ENCODE measurements at regions not wholly inside any gene's neighbourhood (a gene's known extent, or its start where the extent isn't known, plus 50 kb on each side); places are given as distances from the start of the nearest gene placed in this dataset.
"Not testable (repeated sequence)": the region's sequence is repeated elsewhere in the genome, so short reads cannot be mapped to it uniquely, and the experiment has no call there.

DNA sequence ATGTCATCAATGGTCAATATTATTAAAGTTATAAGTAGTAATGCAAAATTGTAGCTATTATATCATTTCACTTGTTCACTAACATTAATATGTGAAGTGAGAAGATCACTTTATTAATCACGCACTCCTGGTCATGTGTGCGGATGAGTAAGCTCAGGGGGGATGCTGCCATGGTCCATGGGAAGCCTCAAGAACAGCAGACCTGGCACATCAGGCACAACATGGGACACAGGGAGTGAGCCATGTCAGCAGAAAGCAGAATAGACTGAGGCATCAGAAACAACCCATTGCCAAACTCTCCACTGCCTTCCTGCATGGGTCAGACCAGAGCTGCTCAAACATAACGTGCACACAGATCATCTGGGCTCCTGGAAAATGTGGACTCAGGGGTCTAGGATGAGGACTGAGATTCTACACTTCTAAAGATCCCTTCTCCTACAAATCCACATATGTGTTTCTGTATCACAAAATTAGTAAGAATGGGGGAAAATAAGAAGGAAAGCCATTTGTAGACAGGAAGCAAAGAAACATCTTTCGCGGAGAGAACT lies 63.8 kb upstream of the VPREB1 start:
- Mint-ChIP-seq H3K27me3 (ENCODE audit: unreplicated experiment) (peaks cover 62% of the 10 kb centered on the region), H3K9me3 (ENCODE audit: unreplicated experiment) (no peaks in the 10 kb centered on the region), H3K4me3 (ENCODE audit: unreplicated experiment) (no peak overlapping the region), H3K4me1 (ENCODE audit: unreplicated experiment) (no peaks in the 10 kb centered on the region), H3K27ac (ENCODE audit: unreplicated experiment) (no peak overlapping the region), H3K36me3 (ENCODE audit: unreplicated experiment) (no peaks in the 10 kb centered on the region)
- TF ChIP-seq, protein P1, sequence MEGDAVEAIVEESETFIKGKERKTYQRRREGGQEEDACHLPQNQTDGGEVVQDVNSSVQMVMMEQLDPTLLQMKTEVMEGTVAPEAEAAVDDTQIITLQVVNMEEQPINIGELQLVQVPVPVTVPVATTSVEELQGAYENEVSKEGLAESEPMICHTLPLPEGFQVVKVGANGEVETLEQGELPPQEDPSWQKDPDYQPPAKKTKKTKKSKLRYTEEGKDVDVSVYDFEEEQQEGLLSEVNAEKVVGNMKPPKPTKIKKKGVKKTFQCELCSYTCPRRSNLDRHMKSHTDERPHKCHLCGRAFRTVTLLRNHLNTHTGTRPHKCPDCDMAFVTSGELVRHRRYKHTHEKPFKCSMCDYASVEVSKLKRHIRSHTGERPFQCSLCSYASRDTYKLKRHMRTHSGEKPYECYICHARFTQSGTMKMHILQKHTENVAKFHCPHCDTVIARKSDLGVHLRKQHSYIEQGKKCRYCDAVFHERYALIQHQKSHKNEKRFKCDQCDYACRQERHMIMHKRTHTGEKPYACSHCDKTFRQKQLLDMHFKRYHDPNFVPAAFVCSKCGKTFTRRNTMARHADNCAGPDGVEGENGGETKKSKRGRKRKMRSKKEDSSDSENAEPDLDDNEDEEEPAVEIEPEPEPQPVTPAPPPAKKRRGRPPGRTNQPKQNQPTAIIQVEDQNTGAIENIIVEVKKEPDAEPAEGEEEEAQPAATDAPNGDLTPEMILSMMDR (IDR thresholded peaks at IDR 0.05): no peak
- DNase-seq (ENCODE audit: extremely low spot score, unreplicated experiment): no peak

DNA sequence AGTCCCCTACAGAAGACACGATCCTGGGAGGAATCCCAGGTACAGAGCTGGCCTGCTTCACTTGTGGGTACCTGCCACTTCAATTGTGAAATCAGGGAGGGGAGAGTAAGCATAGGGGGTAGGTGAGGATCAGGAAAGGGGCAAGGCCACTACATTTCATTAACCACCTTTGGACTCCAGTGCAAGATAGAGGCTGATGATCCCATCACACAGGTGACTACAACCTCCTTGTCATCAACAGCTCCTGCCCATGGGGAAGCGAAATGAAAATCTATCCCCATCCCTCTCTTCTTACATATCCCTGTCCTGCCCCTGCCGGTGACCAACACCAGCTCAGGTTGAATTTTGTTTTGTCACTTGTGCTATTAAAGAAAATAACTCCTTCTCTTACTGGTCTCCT lies 64.7 kb upstream of the VPREB1 start:
- Mint-ChIP-seq H3K36me3 (ENCODE audit: unreplicated experiment) (no peaks in the 10 kb centered on the region), H3K4me1 (ENCODE audit: unreplicated experiment) (no peaks in the 10 kb centered on the region), H3K4me3 (ENCODE audit: unreplicated experiment) (no peak overlapping the region), H3K9me3 (ENCODE audit: unreplicated experiment) (no peaks in the 10 kb centered on the region), H3K27me3 (ENCODE audit: unreplicated experiment) (peaks cover 61% of the 10 kb centered on the region), H3K27ac (ENCODE audit: unreplicated experiment) (no peak overlapping the region)
- no peak for DNase-seq (ENCODE audit: extremely low spot score, unreplicated experiment)
- TF ChIP-seq, protein P1 (IDR thresholded peaks at IDR 0.05): no peak

DNA sequence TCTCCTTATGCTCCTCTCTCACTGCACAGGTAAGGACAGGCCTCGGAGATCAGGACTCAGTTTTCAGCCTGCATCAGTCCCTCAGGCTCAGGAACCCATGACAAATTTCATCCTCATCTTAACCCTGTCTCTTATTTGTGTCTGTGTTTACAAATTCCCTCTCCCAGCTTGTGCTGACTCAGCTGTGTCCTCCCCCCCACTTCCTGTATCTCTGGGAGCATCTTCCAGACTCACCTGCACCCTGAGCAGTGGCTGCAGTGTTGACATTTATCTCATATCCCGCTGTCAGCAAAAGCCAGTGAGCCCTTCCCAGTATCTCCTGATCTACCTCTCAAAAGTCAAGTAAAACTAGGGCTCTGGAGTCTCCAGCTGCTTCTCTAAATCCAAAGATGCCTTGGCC lies 65.6 kb upstream of the VPREB1 start:
- Mint-ChIP-seq H3K36me3 (ENCODE audit: unreplicated experiment) (no peaks in the 10 kb centered on the region), H3K27me3 (ENCODE audit: unreplicated experiment) (peaks cover 53% of the 10 kb centered on the region), H3K4me3 (ENCODE audit: unreplicated experiment) (no peak overlapping the region), H3K4me1 (ENCODE audit: unreplicated experiment) (no peaks in the 10 kb centered on the region), H3K27ac (ENCODE audit: unreplicated experiment) (no peak overlapping the region), H3K9me3 (ENCODE audit: unreplicated experiment) (no peaks in the 10 kb centered on the region)
- DNase-seq (ENCODE audit: extremely low spot score, unreplicated experiment): no peak
- TF ChIP-seq, protein P1 (IDR thresholded peaks at IDR 0.05): no peak

DNA sequence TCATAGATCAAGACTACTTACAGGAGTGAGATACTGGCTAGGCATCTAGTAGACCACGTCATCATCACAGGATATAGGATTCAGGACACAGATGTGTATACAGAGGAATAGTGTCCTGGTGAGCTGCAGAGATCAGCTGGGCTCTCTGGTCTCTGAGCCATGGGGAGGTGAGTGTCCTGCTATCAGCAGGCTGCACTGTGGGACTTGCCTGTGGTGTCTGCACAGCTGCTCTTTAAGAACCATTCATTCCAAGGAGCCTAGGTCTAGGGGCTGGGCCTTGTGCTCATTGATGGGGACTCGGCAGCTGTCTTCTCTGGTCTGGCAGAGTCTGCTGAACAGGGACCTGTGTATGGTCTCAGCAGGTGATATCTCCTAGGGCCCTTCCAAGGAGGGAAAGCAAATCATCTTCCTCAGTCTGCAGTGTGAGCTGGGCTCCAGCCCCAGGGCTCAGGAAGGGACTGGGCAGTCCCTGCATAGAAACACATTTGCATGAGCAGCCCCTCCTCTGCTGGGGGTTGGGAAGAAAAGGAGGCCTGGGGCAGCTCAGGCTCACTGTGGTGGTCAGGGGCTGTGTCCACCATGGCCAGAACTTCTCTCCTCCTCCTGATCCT lies 66.1 kb upstream of the VPREB1 start:
- Mint-ChIP-seq H3K4me1 (ENCODE audit: unreplicated experiment) (no peaks in the 10 kb centered on the region), H3K4me3 (ENCODE audit: unreplicated experiment) (no peak overlapping the region), H3K36me3 (ENCODE audit: unreplicated experiment) (no peaks in the 10 kb centered on the region), H3K9me3 (ENCODE audit: unreplicated experiment) (no peaks in the 10 kb centered on the region), H3K27ac (ENCODE audit: unreplicated experiment) (no peak overlapping the region), H3K27me3 (ENCODE audit: unreplicated experiment) (peaks cover 51% of the 10 kb centered on the region)
- DNase-seq (ENCODE audit: extremely low spot score, unreplicated experiment): no peak
- TF ChIP-seq, protein P1 (IDR thresholded peaks at IDR 0.05): no peak

DNA sequence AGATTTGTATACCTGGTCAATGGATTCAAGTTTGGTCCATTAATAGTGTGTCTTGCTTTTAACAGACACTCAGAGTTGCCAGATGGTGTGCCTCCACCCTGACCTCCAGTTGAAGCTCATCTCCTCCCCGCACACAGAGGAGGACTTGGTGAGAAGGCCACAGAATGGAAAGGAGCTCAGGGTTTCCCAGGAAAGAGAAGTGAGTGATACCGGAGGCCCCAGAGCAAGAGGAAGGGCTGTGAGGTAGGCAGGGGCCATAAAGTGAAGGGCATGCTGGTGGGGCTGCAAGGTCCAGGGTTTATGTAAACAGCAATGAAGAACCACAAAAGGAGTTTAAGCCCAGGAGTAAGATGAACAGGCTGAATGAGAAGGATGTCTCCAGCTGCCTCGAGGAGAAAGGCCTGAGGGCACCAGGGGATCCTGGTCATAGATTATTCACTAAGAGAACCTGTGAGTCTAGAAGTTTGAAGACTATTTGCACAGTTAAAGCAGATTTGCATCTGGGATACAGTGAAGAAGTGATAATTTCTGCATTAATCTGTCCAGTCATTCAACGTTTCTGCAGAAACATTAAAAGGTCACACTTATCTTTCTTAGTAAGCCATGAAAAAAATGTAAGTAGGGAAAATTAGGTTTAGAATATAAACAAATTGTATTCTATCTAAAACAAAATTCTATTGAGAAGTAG lies 67.5 kb upstream of the VPREB1 start:
- H3K4me3 Mint-ChIP-seq (ENCODE audit: unreplicated experiment): no peak overlapping the region
- no peaks in the 10 kb centered on the region for H3K36me3 Mint-ChIP-seq (ENCODE audit: unreplicated experiment)

DNA sequence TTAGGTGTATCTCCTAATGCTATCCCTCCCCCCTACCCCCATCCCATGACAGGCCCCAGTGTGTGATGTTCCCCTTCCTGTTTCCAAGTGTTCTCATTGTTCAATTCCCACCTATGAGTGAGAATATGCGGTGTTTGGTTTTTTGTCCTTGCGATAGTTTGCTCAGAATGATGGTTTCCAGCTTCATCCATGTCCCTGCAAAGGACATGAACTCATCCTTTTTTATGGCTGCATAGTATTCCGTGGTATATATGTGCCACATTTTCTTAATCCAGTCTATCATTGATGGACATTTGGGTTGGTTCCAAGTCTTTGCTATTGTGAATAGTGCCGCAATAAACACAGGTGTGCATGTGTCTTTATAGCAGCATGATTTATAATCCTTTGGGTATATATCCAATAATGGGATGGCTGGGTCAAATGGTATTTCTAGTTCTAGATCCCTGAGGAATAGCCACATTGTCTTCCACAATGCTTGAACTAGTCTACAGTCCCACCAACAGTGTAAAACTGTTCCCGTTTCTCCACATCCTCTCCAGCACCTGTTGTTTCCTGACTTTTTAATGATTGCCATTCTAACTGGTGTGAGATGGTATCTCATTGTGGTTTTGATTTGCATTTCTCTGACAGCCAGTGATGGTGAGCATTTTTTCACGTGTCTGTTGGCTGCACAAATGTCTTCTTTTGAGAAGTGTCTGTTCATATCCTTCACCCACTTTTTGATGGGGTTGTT lies 71.5 kb upstream of the VPREB1 start:
- H3K27me3 Mint-ChIP-seq (ENCODE audit: unreplicated experiment): peaks cover 30% of the 10 kb centered on the region
- not testable (repeated sequence) for H3K4me3 Mint-ChIP-seq (ENCODE audit: unreplicated experiment); H3K36me3 Mint-ChIP-seq (ENCODE audit: unreplicated experiment); H3K4me1 Mint-ChIP-seq (ENCODE audit: unreplicated experiment); H3K9me3 Mint-ChIP-seq (ENCODE audit: unreplicated experiment); H3K27ac Mint-ChIP-seq (ENCODE audit: unreplicated experiment); DNase-seq (ENCODE audit: extremely low spot score, unreplicated experiment)

More for the DNA sequence above, 67.5 kb upstream of the VPREB1 start:
- H3K9me3 Mint-ChIP-seq (ENCODE audit: unreplicated experiment): no peaks in the 10 kb centered on the region
- peaks cover 40% of the 10 kb centered on the region for H3K27me3 Mint-ChIP-seq (ENCODE audit: unreplicated experiment)
- no peak overlapping the region for H3K27ac Mint-ChIP-seq (ENCODE audit: unreplicated experiment)
- DNase-seq (ENCODE audit: extremely low spot score, unreplicated experiment): no peak
- TF ChIP-seq, protein P1 (IDR thresholded peaks at IDR 0.05): no peak
- no peaks in the 10 kb centered on the region for H3K4me1 Mint-ChIP-seq (ENCODE audit: unreplicated experiment)

Data from osteocyte (in vitro differentiated cells).